H1 (cell line): ENCODE measurements at regions not wholly inside any gene's neighbourhood (a gene's known extent, or its start where the extent isn't known, plus 50 kb on each side); places are given as distances from the start of the nearest gene placed in this dataset.

Experiments
- CTCF ChIA-PET: fragments of 300-600 bp; sonication (Branson Sonifier 250); formaldehyde crosslinking; loops from one replicate; lab custom pipeline; 2021; ENCODE audit not compliant: partially characterized antibody; lab: Charles Lee
- POLR2A ChIA-PET: fragments of 300-600 bp; sonication (Branson Sonifier 250); formaldehyde crosslinking; loops from one replicate; lab custom pipeline; 2021; ENCODE audit warnings: inconsistent platforms; ENCODE audit not compliant: partially characterized antibody; lab: Charles Lee
- DNase-seq, 2 experiments: peaks; one replicate each; pipeline versions ENCODE4 v3.0.0 to v3.0.0-alpha.2; 2010 to 2022; ENCODE audit warnings: low spot score in 2 of 2, low read depth in 1 of 2, mixed read lengths in 1 of 2
- FAIRE-seq: peaks from 2 replicates; lab custom pipeline; 2011; peaks lifted over from hg19 to GRCh38; lab: Jason Lieb, UNC
- H2AFZ ChIP-seq: 2 replicates; pipeline ENCODE4 v1.8.1; 2012; ENCODE audit warnings: low read length, inconsistent platforms
- H2AK5ac ChIP-seq: 2 replicates; pipeline ENCODE4 v1.6.1; 2013; ENCODE audit warnings: low read depth, low read length
- H2BK120ac ChIP-seq: replicated peaks from 2 replicates; pipeline ENCODE3; 2013; ENCODE audit warnings: low read depth, low read length, inconsistent platforms
- H2BK12ac ChIP-seq: 2 replicates; pipeline ENCODE4 v1.6.1; 2013; ENCODE audit warnings: low read depth, low read length
- H2BK15ac ChIP-seq: 2 replicates; pipeline ENCODE4 v1.6.1; 2013; ENCODE audit warnings: low read length
- H2BK20ac ChIP-seq: 2 replicates; pipeline ENCODE4 v1.6.1; 2013; ENCODE audit warnings: low read length
- H2BK5ac ChIP-seq: 2 replicates; pipeline ENCODE4 v1.6.1; 2013; ENCODE audit warnings: low read depth, low read length
- H3K14ac ChIP-seq: 2 replicates; pipeline ENCODE4 v1.6.1; 2013; ENCODE audit warnings: inconsistent platforms; ENCODE audit not compliant: insufficient read length
- H3K18ac ChIP-seq: 2 replicates; pipeline ENCODE4 v1.6.1; 2013; ENCODE audit warnings: low read length; ENCODE audit errors: extremely low read depth
- H3K23ac ChIP-seq: 2 replicates; pipeline ENCODE4 v1.6.1; 2013; ENCODE audit warnings: inconsistent platforms; ENCODE audit not compliant: insufficient read length
- H3K23me2 ChIP-seq: 2 replicates; pipeline ENCODE4 v1.6.1; 2013; ENCODE audit warnings: low read depth, low read length
- H3K27ac ChIP-seq: 2 replicates; pipeline ENCODE4 v1.6.1; 2011; ENCODE audit warnings: low read depth, low read length, inconsistent platforms
- H3K27me3 ChIP-seq, 4 experiments: replicated peaks in 1 of 4; 1 replicate in 1 of 4; 2 replicates in 3 of 4; pipeline versions ENCODE4 v1.6.1 to v1.8.1; 2011 to 2013; ENCODE audit warnings: low read length in 3 of 4, mild to moderate bottlenecking in 3 of 4, inconsistent platforms in 2 of 4, mixed read lengths in 2 of 4, moderate library complexity in 1 of 4; ENCODE audit not compliant: control insufficient read depth in 3 of 4, insufficient read depth in 3 of 4; ENCODE audit errors: extremely low read depth in 1 of 4
- H3K36me3 ChIP-seq, 4 experiments: 2 replicates each; pipeline versions ENCODE4 v1.6.1 to v1.8.1; 2011 to 2013; ENCODE audit warnings: mild to moderate bottlenecking in 4 of 4, low read length in 3 of 4, moderate library complexity in 2 of 4, control low read depth in 1 of 4, inconsistent platforms in 1 of 4; ENCODE audit not compliant: insufficient read depth in 4 of 4, control insufficient read depth in 2 of 4
- H3K4ac ChIP-seq: replicated peaks from 2 replicates; pipeline ENCODE3; 2013; ENCODE audit warnings: low read length, low read depth, mixed read lengths, inconsistent platforms; ENCODE audit not compliant: insufficient read length
- H3K4me1 ChIP-seq, 4 experiments: replicated peaks in 1 of 4; 1 replicate in 1 of 4; 2 replicates in 3 of 4; pipeline versions ENCODE4 v1.6.1 to v1.8.1; 2011 to 2013; ENCODE audit warnings: low read length in 3 of 4, inconsistent platforms in 2 of 4, mixed read lengths in 1 of 4; ENCODE audit not compliant: insufficient read depth in 4 of 4, control insufficient read depth in 3 of 4
- H3K4me2 ChIP-seq, 2 experiments: 2 replicates each; pipeline versions ENCODE4 v1.6.1 to v1.8.1; 2011 to 2013; ENCODE audit warnings: low read depth in 2 of 2, low read length in 2 of 2, control low read depth in 1 of 2, inconsistent platforms in 1 of 2, mild to moderate bottlenecking in 1 of 2; ENCODE audit not compliant: insufficient read depth in 1 of 2
- H3K4me3 ChIP-seq, 4 experiments: fragments of 200-600, 300-600 bp in 1 of 4; sonication (generic), shearing (Covaris generic), sonication (Bioruptor Twin) in 1 of 4; 2 replicates each; pipeline versions ENCODE4 v1.5.1 to v1.8.1; 2011 to 2016; ENCODE audit warnings: low read length in 4 of 4, low read depth in 3 of 4, control low read depth in 2 of 4, inconsistent platforms in 2 of 4, mild to moderate bottlenecking in 2 of 4, mixed read lengths in 1 of 4, moderate library complexity in 1 of 4; ENCODE audit not compliant: insufficient read depth in 2 of 4; ENCODE audit errors: extremely low read depth in 1 of 4
- H3K56ac ChIP-seq: replicated peaks from 2 replicates; pipeline ENCODE3; 2013; ENCODE audit warnings: low read depth, mild to moderate bottlenecking, mixed read lengths, low read length, inconsistent platforms; ENCODE audit not compliant: insufficient read length
- H3K79me1 ChIP-seq: 2 replicates; pipeline ENCODE4 v1.6.1; 2013; ENCODE audit warnings: low read depth, low read length, control low read depth
- H3K79me2 ChIP-seq, 2 experiments: 2 replicates each; pipeline versions ENCODE4 v1.6.1 to v1.8.1; 2012 to 2013; ENCODE audit warnings: low read length in 2 of 2, mild to moderate bottlenecking in 2 of 2, inconsistent platforms in 1 of 2; ENCODE audit not compliant: insufficient read depth in 2 of 2, control insufficient read depth in 1 of 2
- H3K9ac ChIP-seq, 4 experiments: replicated peaks in 1 of 4; 1 replicate in 1 of 4; 2 replicates in 3 of 4; pipeline versions ENCODE4 v1.6.1 to v1.8.1; 2011 to 2013; ENCODE audit warnings: low read depth in 3 of 4, low read length in 3 of 4, control low read depth in 2 of 4, mild to moderate bottlenecking in 2 of 4, moderate library complexity in 2 of 4, inconsistent platforms in 1 of 4; ENCODE audit errors: extremely low read depth in 1 of 4
- H3K9me3 ChIP-seq, 2 experiments: 2 replicates each; pipeline versions ENCODE4 v1.6.1 to v1.8.1; 2012 to 2013; ENCODE audit warnings: mild to moderate bottlenecking in 2 of 2, moderate library complexity in 2 of 2, control low read depth in 1 of 2, inconsistent platforms in 1 of 2, low read depth in 1 of 2, low read length in 1 of 2, mixed read lengths in 1 of 2; ENCODE audit not compliant: insufficient read depth in 2 of 2
- H4K20me1 ChIP-seq, 2 experiments: replicated peaks in 1 of 2; 2 replicates each; pipeline versions ENCODE3 to v1.8.1; 2011 to 2013; ENCODE audit warnings: inconsistent platforms in 2 of 2, low read length in 2 of 2, mild to moderate bottlenecking in 1 of 2; ENCODE audit not compliant: insufficient read depth in 2 of 2, control insufficient read depth in 1 of 2
- H4K5ac ChIP-seq: 2 replicates; pipeline ENCODE4 v1.6.1; 2013; ENCODE audit warnings: low read length, low read depth, mixed read lengths, inconsistent platforms; ENCODE audit not compliant: insufficient read length
- H4K8ac ChIP-seq: 2 replicates; pipeline ENCODE4 v1.8.0; 2013; ENCODE audit warnings: mild to moderate bottlenecking, moderate library complexity, low read length, inconsistent platforms; ENCODE audit not compliant: insufficient read depth; ENCODE audit errors: extremely low read depth
- H4K91ac ChIP-seq: replicated peaks from 2 replicates; pipeline ENCODE3; 2013; ENCODE audit warnings: low read length, mixed read lengths, inconsistent platforms; ENCODE audit not compliant: insufficient read length
- POLR2AphosphoS5 ChIP-seq: IDR thresholded peaks from 2 replicates; pipeline ENCODE4 v1.6.1; 2011; ENCODE audit warnings: low read depth, low read length
- SIRT6 ChIP-seq: IDR thresholded peaks from one replicate; pipeline ENCODE4 v1.7.1; 2012; ENCODE audit warnings: low read length, inconsistent platforms
- TCF12 ChIP-seq: IDR thresholded peaks from 2 replicates; pipeline ENCODE4 v1.6.1; 2011; ENCODE audit warnings: low read depth, mild to moderate bottlenecking, low read length
- WGBS, 2 experiments: shearing (Covaris generic) in 1 of 2; methylation state at CpG; one replicate each; pipeline versions ENCODE4 v1.1.6 to v1.1.7; 2013 to 2015; ENCODE audit warnings: low lambda C conversion rate in 2 of 2, mixed read lengths in 2 of 2, inconsistent platforms in 1 of 2, low coverage in 1 of 2, missing lambda C conversion rate in 1 of 2; ENCODE audit not compliant: insufficient replicate concordance in 2 of 2, insufficient coverage in 1 of 2, insufficient read length in 1 of 2; ENCODE audit errors: extremely low coverage in 1 of 2, missing lambda C conversion rate in 1 of 2; 5-methylcytosine and 5-hydroxymethylcytosine counted together

DNA sequence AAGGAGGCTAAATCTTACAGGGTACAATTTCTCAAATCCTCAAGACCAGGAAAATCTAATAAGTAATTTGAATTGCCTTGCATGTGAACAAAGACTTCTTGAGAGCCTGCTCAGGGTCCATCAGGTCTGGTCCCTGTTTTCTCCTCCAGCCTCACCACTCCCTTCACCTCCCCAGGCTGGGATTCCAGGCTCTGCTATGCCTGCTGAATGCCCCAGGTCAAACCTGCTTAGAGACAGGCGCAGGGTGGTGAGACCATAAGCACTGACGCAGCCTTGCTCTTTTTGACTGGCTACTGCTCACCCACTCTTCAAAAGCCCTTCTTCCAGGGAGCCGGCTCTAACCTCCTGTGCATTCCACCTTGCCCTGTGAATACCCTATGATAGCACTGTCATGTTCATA, 356.4 kb upstream of the ACVR2A start:
- Histone ChIP-seq H2BK120ac (no peak overlapping the region), H3K23me2 (no peaks in the 10 kb centered on the region; the same call in 1 of the 2 replicates), H4K5ac (no peak overlapping the region), H3K79me1 (no peaks in the 10 kb centered on the region), H2AFZ (peak overlapping the region; percentile 94; the same call in 1 of the 2 replicates), H4K8ac (no peak overlapping the region), H2BK15ac (no peak overlapping the region), H3K9ac (no peak overlapping the region), H3K18ac (peak overlapping the region; percentile 27; the same call in 1 of the 2 replicates), H2AK5ac (no peak overlapping the region), H2BK5ac (no peak overlapping the region), H3K9me3 (no peaks in the 10 kb centered on the region), H3K4me2 (no peak overlapping the region), H3K4me1 (peaks cover 0 to 14% (median 8%) of the 10 kb centered on the region in 4 experiments; a peak in 4 of 7 replicates), H3K36me3 (no peaks in the 10 kb centered on the region), H2BK20ac (no peak overlapping the region), H4K91ac (no peak overlapping the region), H3K79me2 (no peaks in the 10 kb centered on the region), H3K4me3 (no peak overlapping the region), H3K14ac (no peak overlapping the region), H3K4ac (no peak overlapping the region), H3K27ac (no peak overlapping the region), H4K20me1 (no peaks in the 10 kb centered on the region), H3K23ac (no peak overlapping the region), H2BK12ac (peak overlapping the region; percentile 64), H3K27me3 (no peaks in the 10 kb centered on the region), H3K56ac (no peak overlapping the region)
- TF ChIP-seq POLR2AphosphoS5 (no peak), SIRT6 (no peak), TCF12 (no peak)
- POLR2A ChIA-PET, result no interaction called here
- WGBS, 2 experiments, result 81% methylated on average over 3 of the region's 3 CpGs; no CpG with 5 or more reads in 1 of the 2 experiments
- no peak for FAIRE-seq
- DNase-seq, result no peak
- CTCF ChIA-PET, result no interaction called here
